ENCODE measurements at regions not wholly inside any gene's neighbourhood (a gene's known extent, or its start where the extent isn't known, plus 50 kb on each side); places are given as distances from the start of the nearest gene placed in this dataset.

DNA sequence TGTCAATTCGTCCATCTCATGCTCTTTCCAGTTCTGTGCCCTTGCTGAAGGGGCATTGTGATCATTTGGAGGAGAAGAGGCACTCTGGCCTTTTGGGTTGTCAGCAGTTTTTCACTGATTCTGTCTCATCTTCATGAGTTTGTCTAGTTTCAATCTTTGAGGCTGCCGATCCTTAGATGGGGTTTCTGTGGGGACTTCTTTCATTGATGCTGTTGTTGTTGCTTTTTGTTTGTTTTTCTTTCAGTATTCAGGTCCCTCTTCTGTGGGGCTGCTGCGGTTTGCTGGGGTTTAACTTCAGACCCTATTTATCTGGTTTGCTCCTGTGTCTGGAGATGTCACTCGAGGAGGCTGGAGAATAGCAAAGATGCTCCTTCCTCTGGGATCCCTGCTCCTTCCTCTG, 224.3 kb downstream of the JRKL start:
- H3K9me3 ChIP-seq, result no peaks in the 10 kb centered on the region
- 86 to 89% (median 87%) methylated on average over 4 of the region's 4 CpGs for WGBS, 3 donors
- H3K27ac ChIP-seq, result no peak overlapping the region
- H3K36me3 ChIP-seq, result no peaks in the 10 kb centered on the region
- H3K27me3 ChIP-seq, result no peaks in the 10 kb centered on the region
- H3K4me3 ChIP-seq, result no peak overlapping the region
- intact Hi-C loops (cut with DNase I), result no loop called here
- DNase-seq, result no peak
- TF ChIP-seq EP300 (IDR thresholded peaks at IDR 0.05) (no peak), POLR2A (IDR thresholded peaks at IDR 0.05) (no peak), CTCF (IDR thresholded peaks at IDR 0.05) (no peak)
- H3K4me1 ChIP-seq (ENCODE audit: insufficient read depth), result no peaks in the 10 kb centered on the region

GRCh38 chr11:96614846-96615245, 225.0 kb downstream of the JRKL start:
- no peak overlapping the region for H3K27ac ChIP-seq
- TF ChIP-seq EP300 (IDR thresholded peaks at IDR 0.05), result no peak
- TF ChIP-seq CTCF (IDR thresholded peaks at IDR 0.05), result no peak
- no peak for TF ChIP-seq POLR2A (IDR thresholded peaks at IDR 0.05)
- intact Hi-C loops (cut with DNase I), result no loop called here
- no peak overlapping the region for H3K4me3 ChIP-seq
- 28 to 46% (median 35%) methylated on average over 4 of the region's 4 CpGs for WGBS, 3 donors
- H3K27me3 ChIP-seq, result no peaks in the 10 kb centered on the region
- no peaks in the 10 kb centered on the region for H3K36me3 ChIP-seq
- H3K9me3 ChIP-seq, result no peaks in the 10 kb centered on the region
- no peaks in the 10 kb centered on the region for H3K4me1 ChIP-seq (ENCODE audit: insufficient read depth)
- DNase-seq, result no peak

DNA sequence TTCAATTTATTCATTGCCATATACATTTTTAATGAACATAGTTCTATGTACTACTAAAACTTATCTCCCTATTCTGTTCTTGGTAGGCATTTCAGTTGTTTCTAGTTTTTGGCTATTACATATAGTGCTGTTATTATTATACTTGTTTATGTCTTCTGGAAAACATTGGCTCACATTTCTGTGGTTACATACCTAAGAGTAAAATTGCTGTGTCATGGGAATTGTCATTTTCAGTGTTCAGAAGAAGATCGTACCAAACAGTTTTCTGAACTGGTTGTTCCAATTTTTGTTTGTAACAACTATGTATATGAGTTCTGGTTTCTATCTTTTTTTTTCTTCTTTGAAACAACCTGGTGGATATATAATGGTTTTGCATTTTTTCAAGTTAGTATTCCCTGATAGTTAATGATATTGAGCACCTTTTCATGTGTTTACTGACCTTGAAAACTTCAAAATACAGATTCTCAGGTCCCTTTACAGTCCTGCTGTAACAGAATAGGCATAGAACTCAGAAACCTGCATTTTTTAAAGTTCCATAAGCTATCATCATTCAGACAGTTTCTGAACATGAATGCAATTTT, 230.7 kb downstream of the JRKL start:
- Histone ChIP-seq H3K27me3 (no peaks in the 10 kb centered on the region), H3K27ac (no peak overlapping the region), H3K9me3 (no peaks in the 10 kb centered on the region), H3K4me3 (no peak overlapping the region), H3K36me3 (no peaks in the 10 kb centered on the region), H3K4me1 (ENCODE audit: insufficient read depth) (no peaks in the 10 kb centered on the region)
- DNase-seq, result no peak
- WGBS, 3 donors, result 24 to 48% (median 33%) methylated on average over 1 of the region's 1 CpG
- intact Hi-C loops (cut with DNase I), result no loop called here
- TF ChIP-seq EP300 (IDR thresholded peaks at IDR 0.05) (no peak), POLR2A (IDR thresholded peaks at IDR 0.05) (no peak), CTCF (IDR thresholded peaks at IDR 0.05) (no peak)

DNA sequence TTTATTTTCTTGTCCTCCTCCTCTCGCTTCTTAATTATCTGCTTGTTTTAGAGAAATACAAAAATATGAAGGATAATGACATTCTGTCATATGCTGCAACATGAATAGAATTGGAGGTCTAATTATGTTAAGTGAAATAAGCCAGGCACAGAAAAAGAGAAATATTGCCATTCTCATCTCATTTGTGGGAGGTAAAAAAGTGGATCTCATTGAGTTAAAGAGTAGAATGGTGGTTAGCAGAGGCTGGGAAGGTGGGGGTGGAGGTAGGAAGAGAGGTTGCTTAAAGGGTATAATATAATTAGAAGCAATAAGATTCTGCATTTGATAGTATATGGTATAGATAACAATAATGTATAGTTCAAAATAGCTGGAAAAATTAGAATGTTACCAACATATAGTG, 231.3 kb downstream of the JRKL start:
- no peaks in the 10 kb centered on the region for H3K4me1 ChIP-seq (ENCODE audit: insufficient read depth)
- DNase-seq, result no peak
- H3K4me3 ChIP-seq, result no peak overlapping the region
- H3K9me3 ChIP-seq, result no peaks in the 10 kb centered on the region
- H3K27me3 ChIP-seq, result no peaks in the 10 kb centered on the region
- H3K36me3 ChIP-seq, result no peaks in the 10 kb centered on the region
- H3K27ac ChIP-seq, result no peak overlapping the region
- TF ChIP-seq EP300 (IDR thresholded peaks at IDR 0.05), result no peak
- no peak for TF ChIP-seq CTCF (IDR thresholded peaks at IDR 0.05)
- no peak for TF ChIP-seq POLR2A (IDR thresholded peaks at IDR 0.05)
- intact Hi-C loops (cut with DNase I), result no loop called here
- WGBS, 3 donors, result 62 to 74% (median 67%) methylated on average over 1 of the region's 1 CpG
